Endothelial cell (in vitro differentiated cells): ENCODE measurements at regions not wholly inside any gene's neighbourhood (a gene's known extent, or its start where the extent isn't known, plus 50 kb on each side); places are given as distances from the start of the nearest gene placed in this dataset.

ENCODE experiments used
- DNase-seq: peaks from one replicate; pipeline ENCODE4 v3.0.0; 2021; ENCODE audit warnings: low spot score
- H3K27ac Mint-ChIP-seq: one replicate; pipeline ENCODE4 v1.8.0; 2021; ENCODE audit warnings: mixed read lengths, inconsistent platforms; ENCODE audit not compliant: unreplicated experiment
- H3K27me3 Mint-ChIP-seq: one replicate; pipeline ENCODE4 v1.8.0; 2021; ENCODE audit warnings: mild to moderate bottlenecking, moderate library complexity, mixed read lengths, inconsistent platforms; ENCODE audit not compliant: unreplicated experiment
- H3K36me3 Mint-ChIP-seq: one replicate; pipeline ENCODE4 v1.8.0; 2021; ENCODE audit warnings: mild to moderate bottlenecking, low read depth, mixed read lengths, inconsistent platforms; ENCODE audit not compliant: unreplicated experiment
- H3K4me1 Mint-ChIP-seq: one replicate; pipeline ENCODE4 v1.8.0; 2021; ENCODE audit warnings: mild to moderate bottlenecking, mixed read lengths, inconsistent platforms; ENCODE audit not compliant: unreplicated experiment
- H3K4me3 Mint-ChIP-seq: one replicate; pipeline ENCODE4 v1.8.0; 2021; ENCODE audit warnings: mild to moderate bottlenecking, mixed read lengths, inconsistent platforms; ENCODE audit not compliant: unreplicated experiment
- H3K9me3 Mint-ChIP-seq: one replicate; pipeline ENCODE4 v1.8.0; 2021; ENCODE audit warnings: mixed read lengths, inconsistent platforms; ENCODE audit not compliant: unreplicated experiment
- TF ChIP-seq, protein P1 (sequence below): fragments of 200-600 bp; sonication (generic); IDR thresholded peaks from one replicate; pipeline ENCODE4 v1.5.0; 2021; ENCODE audit warnings: antibody characterized with exemption; ENCODE audit not compliant: unreplicated experiment

DNA sequence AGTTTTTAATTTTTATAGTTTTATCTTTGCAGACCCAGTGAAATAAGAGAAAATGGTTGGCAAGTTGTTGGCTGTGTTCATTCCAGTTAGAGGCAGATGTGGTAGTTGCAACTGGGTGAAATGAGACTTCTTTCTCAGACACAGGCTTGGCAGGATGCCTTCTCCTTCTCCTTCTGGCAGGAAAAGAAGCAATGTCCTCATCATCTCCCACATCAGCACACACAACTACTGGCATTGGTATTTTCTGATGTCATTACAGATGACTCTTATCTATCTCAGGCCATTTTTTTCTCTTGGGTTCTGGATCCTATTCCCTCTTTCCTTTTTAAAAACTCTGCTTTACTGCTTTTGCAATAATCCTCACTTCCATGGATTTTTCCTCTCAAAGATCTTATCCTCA, 103.3 kb upstream of the EDIL3 start:
- H3K27ac Mint-ChIP-seq: no peak overlapping the region
- no peak for DNase-seq
- H3K4me1 Mint-ChIP-seq: no peaks in the 10 kb centered on the region
- TF ChIP-seq, protein P1, sequence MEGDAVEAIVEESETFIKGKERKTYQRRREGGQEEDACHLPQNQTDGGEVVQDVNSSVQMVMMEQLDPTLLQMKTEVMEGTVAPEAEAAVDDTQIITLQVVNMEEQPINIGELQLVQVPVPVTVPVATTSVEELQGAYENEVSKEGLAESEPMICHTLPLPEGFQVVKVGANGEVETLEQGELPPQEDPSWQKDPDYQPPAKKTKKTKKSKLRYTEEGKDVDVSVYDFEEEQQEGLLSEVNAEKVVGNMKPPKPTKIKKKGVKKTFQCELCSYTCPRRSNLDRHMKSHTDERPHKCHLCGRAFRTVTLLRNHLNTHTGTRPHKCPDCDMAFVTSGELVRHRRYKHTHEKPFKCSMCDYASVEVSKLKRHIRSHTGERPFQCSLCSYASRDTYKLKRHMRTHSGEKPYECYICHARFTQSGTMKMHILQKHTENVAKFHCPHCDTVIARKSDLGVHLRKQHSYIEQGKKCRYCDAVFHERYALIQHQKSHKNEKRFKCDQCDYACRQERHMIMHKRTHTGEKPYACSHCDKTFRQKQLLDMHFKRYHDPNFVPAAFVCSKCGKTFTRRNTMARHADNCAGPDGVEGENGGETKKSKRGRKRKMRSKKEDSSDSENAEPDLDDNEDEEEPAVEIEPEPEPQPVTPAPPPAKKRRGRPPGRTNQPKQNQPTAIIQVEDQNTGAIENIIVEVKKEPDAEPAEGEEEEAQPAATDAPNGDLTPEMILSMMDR: no peak
- H3K27me3 Mint-ChIP-seq: no peaks in the 10 kb centered on the region
- H3K36me3 Mint-ChIP-seq: no peaks in the 10 kb centered on the region
- no peak overlapping the region for H3K4me3 Mint-ChIP-seq
- no peaks in the 10 kb centered on the region for H3K9me3 Mint-ChIP-seq

DNA sequence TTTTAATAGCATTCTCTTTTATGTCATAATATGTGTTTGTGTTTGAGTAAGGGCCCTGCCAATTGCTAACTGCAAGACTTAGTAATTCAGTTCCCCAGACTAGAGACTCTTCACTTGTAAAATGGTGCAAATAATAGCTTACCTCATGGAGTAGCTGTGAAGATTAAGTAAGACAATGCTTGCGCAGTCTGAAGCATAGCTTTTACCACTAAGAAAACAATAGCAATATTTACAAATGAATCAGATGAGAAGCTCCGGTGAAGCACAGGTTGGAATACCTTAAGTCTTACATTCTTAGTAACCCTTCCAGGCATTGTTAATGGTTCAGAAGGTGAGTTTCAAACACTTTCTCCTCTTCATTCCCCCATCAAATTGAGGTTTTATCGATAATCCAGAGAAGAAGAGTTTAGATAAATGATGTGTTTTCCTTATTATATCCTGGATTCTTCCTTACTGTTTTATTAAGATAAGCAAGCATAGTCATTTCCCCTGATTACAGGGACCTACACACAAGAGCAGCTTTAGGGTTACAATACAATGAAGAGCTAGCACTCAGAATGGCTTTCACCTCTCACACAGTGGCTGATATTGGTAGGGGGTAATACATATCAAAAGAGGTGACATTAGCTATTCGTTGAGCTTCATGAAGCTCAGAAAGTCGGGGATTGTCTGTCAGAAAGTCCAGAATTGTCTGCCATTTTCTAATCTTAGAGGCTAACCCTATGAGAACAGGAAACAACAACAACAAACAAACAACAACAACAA, 96.4 kb upstream of the EDIL3 start:
- Mint-ChIP-seq H3K9me3 (no peaks in the 10 kb centered on the region), H3K27me3 (no peaks in the 10 kb centered on the region), H3K4me1 (no peaks in the 10 kb centered on the region), H3K36me3 (no peaks in the 10 kb centered on the region), H3K4me3 (no peak overlapping the region), H3K27ac (no peak overlapping the region)
- TF ChIP-seq, protein P1: no peak
- DNase-seq: no peak

DNA sequence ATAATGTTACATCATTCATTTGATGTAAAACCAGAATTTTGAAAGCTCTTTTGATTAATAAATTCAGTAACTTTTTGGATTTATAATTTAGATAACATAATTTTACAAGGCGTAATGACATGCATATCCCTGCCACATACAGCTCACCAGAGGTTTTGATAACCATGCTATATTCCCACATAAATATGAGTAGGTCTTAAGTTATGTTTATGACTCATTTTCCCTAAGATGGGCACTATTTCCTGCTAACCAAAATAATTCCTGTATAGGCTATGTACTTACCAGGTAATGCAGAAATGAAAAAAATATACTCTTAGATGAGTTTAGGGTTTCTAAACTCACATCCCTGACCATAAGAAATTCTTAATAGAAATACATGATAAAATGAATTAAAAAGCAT, 93.9 kb upstream of the EDIL3 start:
- TF ChIP-seq, protein P1: no peak
- DNase-seq: no peak
- H3K4me1 Mint-ChIP-seq: no peaks in the 10 kb centered on the region

DNA sequence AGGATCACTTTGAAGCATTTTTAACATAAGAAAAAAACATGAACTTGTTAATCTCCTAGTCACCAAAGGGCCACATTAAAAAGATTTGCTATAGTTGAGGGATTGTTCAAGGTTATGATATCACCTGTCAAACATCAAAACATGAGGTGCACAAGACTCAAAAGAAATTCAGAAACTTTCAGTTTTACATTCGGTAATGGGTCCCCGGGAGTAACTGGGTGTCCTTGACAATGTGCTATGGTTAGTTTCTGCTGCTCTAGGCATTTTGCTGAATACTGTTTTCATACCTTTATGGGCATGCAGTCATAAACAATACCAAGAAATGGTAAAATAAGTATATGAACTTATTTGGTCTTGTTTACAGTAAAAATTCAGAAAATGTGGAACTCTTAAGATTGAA, 92.8 kb upstream of the EDIL3 start:
- Mint-ChIP-seq H3K4me3 (no peak overlapping the region), H3K4me1 (no peaks in the 10 kb centered on the region), H3K9me3 (no peaks in the 10 kb centered on the region), H3K36me3 (no peaks in the 10 kb centered on the region), H3K27ac (no peak overlapping the region), H3K27me3 (no peaks in the 10 kb centered on the region)
- TF ChIP-seq, protein P1: no peak
- DNase-seq: no peak

More for the DNA sequence above, 93.9 kb upstream of the EDIL3 start:
- Mint-ChIP-seq H3K9me3 (no peaks in the 10 kb centered on the region), H3K36me3 (no peaks in the 10 kb centered on the region), H3K27ac (no peak overlapping the region), H3K4me3 (no peak overlapping the region), H3K27me3 (no peaks in the 10 kb centered on the region)

DNA sequence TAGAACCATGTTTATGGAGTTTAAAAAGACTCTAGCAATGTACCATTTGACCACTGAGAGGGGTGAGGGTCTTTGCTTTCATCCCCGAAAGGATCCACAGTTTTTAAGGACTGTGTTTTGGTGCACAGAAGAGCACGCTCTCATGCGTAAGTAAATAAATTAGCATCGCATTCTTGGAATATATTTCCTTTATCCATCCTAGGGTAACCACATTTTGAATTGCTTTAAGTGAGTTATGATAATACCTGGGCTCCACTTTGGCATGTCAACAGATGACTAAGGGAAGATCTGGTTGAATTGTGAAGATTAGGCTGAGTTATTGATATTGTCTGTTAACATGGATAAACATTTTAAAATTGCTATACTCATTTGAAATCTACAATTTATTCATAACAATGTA, 89.4 kb upstream of the EDIL3 start:
- TF ChIP-seq, protein P1: no peak
- Mint-ChIP-seq H3K27ac (no peak overlapping the region), H3K4me1 (no peaks in the 10 kb centered on the region), H3K36me3 (no peaks in the 10 kb centered on the region), H3K9me3 (no peaks in the 10 kb centered on the region), H3K27me3 (no peaks in the 10 kb centered on the region), H3K4me3 (no peak overlapping the region)
- DNase-seq: no peak
